OCI-LY1 (cell line): ENCODE measurements at regions not wholly inside any gene's neighbourhood (a gene's known extent, or its start where the extent isn't known, plus 50 kb on each side); places are given as distances from the start of the nearest gene placed in this dataset.

ENCODE experiments used
- H2AFZ ChIP-seq: fragments of 200-600 bp; sonication (generic), shearing (Covaris generic); 2 replicates; pipeline ENCODE4 v1.6.0; 2014; ENCODE audit warnings: antibody characterized with exemption, mild to moderate bottlenecking, low read length
- H3F3A ChIP-seq: fragments of 200-600 bp; sonication (generic), shearing (Covaris generic); 2 replicates; pipeline ENCODE4 v1.6.0; 2014; ENCODE audit warnings: mild to moderate bottlenecking, antibody characterized with exemption, low read length, moderate library complexity; ENCODE audit not compliant: insufficient read depth
- H3K27ac ChIP-seq: fragments of 200-600 bp; sonication (generic); 2 replicates; pipeline ENCODE4 v1.5.1; 2014; ENCODE audit warnings: low read length, mixed run types, mild to moderate bottlenecking, low read depth; ENCODE audit not compliant: poor library complexity, severe bottlenecking
- H3K27me3 ChIP-seq: fragments of 200-600 bp; sonication (generic); 2 replicates; pipeline ENCODE4 v1.6.0; 2014; ENCODE audit warnings: antibody characterized with exemption, mild to moderate bottlenecking, low read length, moderate library complexity; ENCODE audit not compliant: insufficient read depth
- H3K36me3 ChIP-seq: fragments of 200-600 bp; sonication (generic); 2 replicates; pipeline ENCODE4 v1.6.1; 2014; ENCODE audit warnings: mild to moderate bottlenecking, antibody characterized with exemption, low read length, moderate library complexity, mixed read lengths; ENCODE audit not compliant: insufficient read depth
- H3K4me1 ChIP-seq: fragments of 200-600 bp; sonication (generic); 2 replicates; pipeline ENCODE4 v1.5.1; 2014; ENCODE audit warnings: mild to moderate bottlenecking, low read length, moderate library complexity; ENCODE audit not compliant: insufficient read depth, severe bottlenecking
- H3K4me2 ChIP-seq: fragments of 200-600 bp; sonication (generic), shearing (Covaris generic); 2 replicates; pipeline ENCODE4 v1.6.1; 2014; ENCODE audit warnings: low read length
- H3K4me3 ChIP-seq: fragments of 200-600 bp; sonication (generic); 2 replicates; pipeline ENCODE4 v1.5.1; 2014; ENCODE audit warnings: low read length, low read depth, mild to moderate bottlenecking, mixed read lengths; ENCODE audit not compliant: poor library complexity, severe bottlenecking
- H3K79me2 ChIP-seq: fragments of 200-600 bp; shearing (Covaris generic); 2 replicates; pipeline ENCODE4 v1.6.1; 2016; ENCODE audit warnings: mixed run types, low read length, mixed read lengths; ENCODE audit not compliant: insufficient read depth
- H3K9ac ChIP-seq: fragments of 200-600 bp; sonication (generic), shearing (Covaris generic); 2 replicates; pipeline ENCODE4 v1.6.1; 2014; ENCODE audit warnings: mild to moderate bottlenecking, low read length, mixed read lengths
- H3K9me2 ChIP-seq: fragments of 200-600 bp; sonication (generic), shearing (Covaris generic); 2 replicates; pipeline ENCODE4 v1.6.1; 2014; ENCODE audit warnings: low read depth, mild to moderate bottlenecking, low read length, mixed read lengths
- H3K9me3 ChIP-seq: fragments of 200-600 bp; shearing (Covaris generic); 2 replicates; pipeline ENCODE4 v1.6.1; 2014; ENCODE audit warnings: low read length, mixed read lengths
- H4K20me1 ChIP-seq: fragments of 200-600 bp; sonication (generic), shearing (Covaris generic); 2 replicates; pipeline ENCODE4 v1.6.0; 2016; ENCODE audit warnings: mild to moderate bottlenecking, low read length; ENCODE audit not compliant: insufficient read depth
- CTCF ChIP-seq: fragments of 200-600 bp; sonication (generic), shearing (Covaris generic); IDR thresholded peaks from 2 replicates; pipeline ENCODE4 v1.5.1; 2017; ENCODE audit warnings: mild to moderate bottlenecking, antibody characterized with exemption, low read length, moderate library complexity, mixed read lengths
- EZH2 ChIP-seq: fragments of 200-600 bp; sonication (generic), shearing (Covaris generic); IDR thresholded peaks from 2 replicates; pipeline ENCODE4 v1.8.0; 2017; ENCODE audit warnings: borderline replicate concordance, mixed run types, mild to moderate bottlenecking, antibody characterized with exemption, low read length, moderate library complexity, mixed read lengths

GRCh38 chr2:173692068-173692467, 273.1 kb downstream of the SP3 start:
- H4K20me1 ChIP-seq, result no peaks in the 10 kb centered on the region

GRCh38 chr2:173693044-173693589, 272.1 kb downstream of the SP3 start:
- TF ChIP-seq CTCF, result no peak
- TF ChIP-seq EZH2, result no peak
- Histone ChIP-seq H3K79me2 (no peaks in the 10 kb centered on the region), H3F3A (no peaks in the 10 kb centered on the region), H3K27ac (no peak overlapping the region), H3K36me3 (no peaks in the 10 kb centered on the region), H3K9me2 (no peaks in the 10 kb centered on the region), H3K4me2 (no peak overlapping the region), H4K20me1 (no peaks in the 10 kb centered on the region), H3K9ac (no peak overlapping the region), H3K27me3 (no peaks in the 10 kb centered on the region), H3K4me3 (no peak overlapping the region), H3K4me1 (no peaks in the 10 kb centered on the region), H2AFZ (no peak overlapping the region), H3K9me3 (no peaks in the 10 kb centered on the region)

More at GRCh38 chr2:173692068-173692467, 273.1 kb downstream of the SP3 start:
- Histone ChIP-seq H3K27me3 (no peaks in the 10 kb centered on the region), H2AFZ (no peak overlapping the region), H3K9ac (no peak overlapping the region), H3K4me1 (no peaks in the 10 kb centered on the region), H3K79me2 (no peaks in the 10 kb centered on the region), H3K4me2 (no peak overlapping the region), H3F3A (no peaks in the 10 kb centered on the region), H3K9me2 (no peaks in the 10 kb centered on the region), H3K9me3 (no peaks in the 10 kb centered on the region), H3K27ac (no peak overlapping the region), H3K4me3 (no peak overlapping the region), H3K36me3 (no peaks in the 10 kb centered on the region)
- no peak for TF ChIP-seq EZH2
- no peak for TF ChIP-seq CTCF

- H3K4me3 ChIP-seq, result no peak overlapping the region
- no peak overlapping the region for H3K4me2 ChIP-seq
- no peaks in the 10 kb centered on the region for H3K27me3 ChIP-seq
- no peak overlapping the region for H3K27ac ChIP-seq
- no peak overlapping the region for H3K9ac ChIP-seq
- H3K36me3 ChIP-seq, result no peaks in the 10 kb centered on the region
- no peaks in the 10 kb centered on the region for H4K20me1 ChIP-seq
- no peaks in the 10 kb centered on the region for H3K9me2 ChIP-seq
- H3F3A ChIP-seq, result no peaks in the 10 kb centered on the region
- TF ChIP-seq CTCF (no peak), EZH2 (no peak)
- H2AFZ ChIP-seq, result no peak overlapping the region
- H3K9me3 ChIP-seq, result no peaks in the 10 kb centered on the region
- no peaks in the 10 kb centered on the region for H3K4me1 ChIP-seq
- no peaks in the 10 kb centered on the region for H3K79me2 ChIP-seq
Observed at GRCh38 chr2:173696274-173696673, 268.9 kb downstream of the SP3 start.
